Caki2 (cell line): ENCODE measurements at regions not wholly inside any gene's neighbourhood (a gene's known extent, or its start where the extent isn't known, plus 50 kb on each side); places are given as distances from the start of the nearest gene placed in this dataset.

Source experiments
- DNase-seq: peaks from one replicate; pipeline ENCODE4 v3.0.0-alpha.2; 2015; ENCODE audit warnings: low read depth
- in situ Hi-C: cut with HindIII; loops from 2 replicates; pipeline ENCODE4 v1.10.0; 2016; ENCODE audit warnings: low sequenced_read_pairs, low pct_unique_long_range_greater_than_20kb, mixed read lengths

DNA sequence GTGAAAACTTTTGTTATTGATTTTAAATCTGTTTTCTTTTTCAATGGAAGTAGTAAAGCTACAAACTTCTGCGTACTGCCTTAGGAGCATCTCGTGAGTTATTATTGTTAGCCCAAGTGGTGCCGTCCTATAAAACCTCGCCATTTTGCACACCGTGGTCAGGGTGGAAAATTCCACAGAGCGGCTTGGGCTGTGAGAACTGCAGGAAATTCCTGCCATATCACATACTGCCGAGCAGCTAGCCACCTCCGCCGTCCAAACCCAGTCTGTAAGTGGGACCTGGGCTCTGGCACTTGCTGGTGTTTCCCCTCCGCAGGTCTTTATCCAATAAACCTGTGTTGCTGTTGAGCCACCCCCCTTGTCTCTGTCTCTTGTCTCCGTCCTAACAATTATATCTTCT is 88.0 kb upstream of the POU2AF2 start:
- DNase-seq, result no peak

GRCh38 chr11:111155021-111155420 is 90.5 kb upstream of the POU2AF2 start:
- in situ Hi-C loops, result no loop called here

More for the DNA sequence above, 88.0 kb upstream of the POU2AF2 start:
- in situ Hi-C loops, result no loop called here

DNA sequence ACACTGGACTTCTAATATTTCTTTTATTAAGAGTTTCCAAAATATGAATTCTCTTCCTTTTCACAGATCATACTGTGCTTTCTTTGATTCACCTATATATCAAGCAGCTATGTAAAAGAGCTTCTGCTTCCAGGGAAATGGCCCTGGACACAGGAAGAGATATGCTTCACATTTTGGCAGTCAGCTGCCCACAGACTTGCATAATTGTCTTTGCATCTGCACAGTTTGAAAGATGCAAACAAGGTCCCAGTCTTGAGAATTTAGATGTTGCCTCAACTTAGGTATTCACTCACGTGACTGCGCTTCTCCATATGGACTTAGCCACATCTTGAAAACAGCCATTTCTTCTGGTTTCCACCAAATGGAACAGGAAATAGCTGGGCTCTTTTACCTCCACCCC is 92.3 kb upstream of the POU2AF2 start:
- in situ Hi-C loops, result no loop called here
- no peak for DNase-seq

More at GRCh38 chr11:111155021-111155420, 90.5 kb upstream of the POU2AF2 start:
- DNase-seq, result no peak

DNA sequence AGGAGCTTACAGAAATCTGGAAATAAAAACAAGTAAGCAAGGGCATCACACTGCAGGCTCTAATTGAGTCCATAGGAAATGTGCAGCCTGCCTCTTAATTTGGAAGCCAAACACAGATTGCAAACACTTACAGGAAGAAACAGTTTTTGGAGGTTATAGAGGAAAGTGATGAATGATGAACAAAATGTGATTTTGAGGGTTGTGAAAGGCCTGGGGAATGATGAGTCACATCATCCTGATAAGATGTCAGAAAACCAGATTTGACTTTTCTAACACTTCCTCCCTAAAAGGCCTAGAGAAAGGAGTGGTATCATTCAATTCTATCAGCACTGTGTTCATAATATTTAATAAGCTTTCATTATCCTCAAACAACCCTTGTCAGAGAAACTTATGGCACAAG is 96.6 kb upstream of the POU2AF2 start:
- in situ Hi-C loops, result no loop called here
- no peak for DNase-seq

DNA sequence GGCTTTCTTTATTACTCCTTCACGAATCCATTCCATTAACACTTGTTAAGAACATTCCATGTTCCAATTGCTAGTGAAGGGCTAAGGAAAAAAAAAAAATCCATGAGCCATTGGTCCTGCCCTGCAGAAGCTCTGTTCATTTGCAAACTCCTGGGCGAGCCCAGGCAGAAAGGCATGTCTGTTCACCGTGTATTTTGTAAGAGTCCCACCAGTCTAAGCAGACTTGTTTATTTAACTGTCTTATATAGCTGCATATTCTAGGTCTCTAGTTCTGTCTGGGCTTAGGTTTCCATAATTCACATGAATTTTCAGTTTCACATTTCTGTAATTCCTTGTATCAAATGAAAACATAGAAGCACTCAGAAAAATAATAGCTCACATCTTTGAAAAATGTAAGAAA is 97.4 kb upstream of the POU2AF2 start:
- in situ Hi-C loops, result no loop called here
- no peak for DNase-seq

GRCh38 chr11:111137846-111138245 is 107.7 kb upstream of the POU2AF2 start:
- in situ Hi-C loops, result no loop called here
- DNase-seq, result no peak

GRCh38 chr11:111135778-111136570 is 109.6 kb upstream of the POU2AF2 start:
- in situ Hi-C loops, result no loop called here
- no peak for DNase-seq

DNA sequence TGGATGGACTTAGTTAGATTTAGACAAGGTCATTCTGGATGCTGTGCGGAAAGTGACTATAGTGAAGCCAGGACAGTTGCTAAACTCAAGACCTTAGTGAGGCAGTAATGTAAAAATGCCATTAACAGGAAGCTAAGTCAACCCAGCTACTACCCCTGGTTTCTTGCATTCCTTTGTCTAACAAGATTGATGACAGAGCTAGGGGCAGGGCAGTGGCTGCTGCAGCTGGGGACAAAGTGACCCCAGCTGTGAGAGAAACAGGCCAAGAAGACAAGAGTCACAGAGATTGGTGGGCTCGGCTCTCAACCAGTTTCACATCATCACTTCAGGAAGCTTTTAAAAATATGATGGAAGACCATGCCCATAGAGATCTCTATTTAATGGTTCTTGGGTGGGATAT is 110.4 kb upstream of the POU2AF2 start:
- in situ Hi-C loops, result no loop called here
- DNase-seq, result no peak

- in situ Hi-C loops, result no loop called here
These were observed 117.3 kb upstream of the POU2AF2 start for GRCh38 chr11:111128076-111128870.

GRCh38 chr11:111124724-111125123 is 120.8 kb upstream of the POU2AF2 start:
- DNase-seq, result no peak
- in situ Hi-C loops, result no loop called here

More at GRCh38 chr11:111128076-111128870, 117.3 kb upstream of the POU2AF2 start:
- no peak for DNase-seq

DNA sequence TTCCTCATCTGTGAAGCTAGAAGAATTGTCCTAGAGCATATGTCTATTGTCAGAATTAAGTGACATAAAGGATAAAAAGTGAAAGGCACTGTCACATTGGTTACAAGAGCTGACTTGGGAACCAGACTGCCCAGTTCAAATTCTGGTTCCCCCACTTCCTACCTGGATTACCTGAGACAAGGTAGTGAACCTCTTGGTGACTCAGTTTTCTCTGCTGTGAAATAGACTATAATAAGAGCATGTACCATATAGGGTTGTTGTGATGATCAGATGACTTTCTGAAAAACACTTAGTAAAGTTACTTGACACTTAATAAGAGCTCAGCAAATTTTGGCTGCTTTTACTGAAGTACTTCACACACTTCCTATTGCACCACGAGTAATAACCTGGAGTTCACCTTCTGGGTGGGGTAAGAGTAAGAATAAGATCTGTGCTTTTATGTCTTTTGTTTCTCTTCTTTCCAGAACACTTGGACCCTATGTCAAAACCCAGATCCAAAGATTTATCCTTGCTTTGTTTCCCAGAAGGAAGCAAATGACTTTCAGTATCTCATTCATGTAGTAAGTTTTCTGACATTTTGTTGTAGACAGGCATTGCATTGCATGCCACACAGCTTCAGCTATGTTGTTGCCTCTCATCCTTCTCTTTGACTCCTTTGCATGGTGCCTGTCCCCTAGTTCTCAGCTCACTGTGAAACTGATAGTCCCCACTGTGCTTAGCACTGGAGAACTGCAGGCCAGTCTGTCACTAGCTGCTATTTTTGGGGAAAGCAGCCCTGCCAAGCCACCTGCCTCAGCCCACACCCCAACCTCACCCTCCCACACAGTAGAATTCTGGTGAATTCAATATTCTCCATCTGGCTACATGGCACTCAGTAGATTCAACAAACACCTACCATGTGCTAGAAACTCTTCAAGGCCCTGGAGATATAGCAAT is 121.8 kb upstream of the POU2AF2 start:
- DNase-seq, result no peak
- in situ Hi-C loops, result no loop called here

- DNase-seq, result no peak
- in situ Hi-C loops, result no loop called here
These were observed 124.7 kb upstream of the POU2AF2 start for GRCh38 chr11:111120696-111121302.

DNA sequence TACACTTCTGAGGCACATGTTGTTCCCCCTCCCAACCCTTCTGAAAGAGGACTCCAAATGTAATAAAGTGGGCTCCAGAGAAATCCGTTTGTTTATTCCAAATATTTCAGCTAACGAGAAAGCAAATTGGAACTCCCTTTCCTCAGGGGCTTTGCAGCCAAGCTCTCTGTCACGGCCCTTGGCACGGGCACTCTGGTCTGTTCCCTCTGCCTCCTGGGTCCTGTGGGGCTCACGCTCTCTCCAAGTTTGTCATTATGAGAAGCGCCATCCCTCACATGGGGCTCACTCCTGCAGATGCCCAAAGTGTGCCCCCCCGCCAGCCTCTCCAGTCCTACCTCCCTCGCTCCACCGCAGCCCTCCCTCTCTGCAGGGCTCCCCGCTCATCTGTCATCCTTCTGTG is 125.4 kb upstream of the POU2AF2 start:
- no peak for DNase-seq
- in situ Hi-C loops, result no loop called here

GRCh38 chr11:111119751-111120150 is 125.8 kb upstream of the POU2AF2 start:
- in situ Hi-C loops, result no loop called here
- no peak for DNase-seq

- in situ Hi-C loops, result no loop called here
- no peak for DNase-seq
These were observed 129.6 kb upstream of the POU2AF2 start for GRCh38 chr11:111115890-111116289.

DNA sequence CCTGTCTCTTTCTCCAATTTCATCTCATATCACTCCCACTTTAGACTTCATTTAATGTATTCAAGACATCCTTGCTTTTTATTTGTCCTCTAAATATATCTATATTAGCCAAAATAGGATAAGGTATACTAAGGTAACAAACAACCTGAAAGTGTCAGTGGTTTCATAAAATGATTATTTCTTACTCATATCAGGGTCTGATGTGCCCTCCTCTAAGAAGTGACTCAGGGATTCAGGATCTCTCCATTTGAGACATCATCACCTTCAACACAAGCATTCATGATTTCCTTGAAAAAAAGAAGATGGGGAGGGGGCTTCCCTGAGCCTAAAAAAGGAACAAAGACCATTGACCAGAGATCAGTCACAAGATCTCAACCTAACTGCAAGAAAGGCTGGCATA is 131.4 kb upstream of the POU2AF2 start:
- in situ Hi-C loops, result no loop called here
- DNase-seq, result no peak

GRCh38 chr11:111112614-111113013 is 132.9 kb upstream of the POU2AF2 start:
- in situ Hi-C loops, result no loop called here

DNA sequence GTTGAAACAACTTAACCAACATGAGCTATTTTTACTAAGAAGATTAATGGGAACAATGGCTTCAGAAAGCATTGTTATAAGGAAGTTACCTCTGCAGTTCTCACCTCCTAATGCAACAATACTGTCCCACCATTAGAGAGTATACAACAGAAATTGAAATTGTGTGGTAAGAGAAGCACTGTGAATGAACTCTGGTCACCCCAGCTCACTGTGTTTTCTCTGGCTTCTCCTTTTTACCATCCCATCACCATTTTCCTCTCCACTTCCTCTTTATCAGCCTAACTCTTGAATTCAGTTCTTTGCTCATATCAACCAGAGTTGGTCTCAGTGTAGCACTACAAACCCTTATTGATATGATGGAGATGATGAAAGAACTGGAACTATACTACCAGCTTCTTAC is 138.0 kb upstream of the POU2AF2 start:
- in situ Hi-C loops, result no loop called here

More at GRCh38 chr11:111112614-111113013, 132.9 kb upstream of the POU2AF2 start:
- DNase-seq, result no peak

More for the DNA sequence above, 138.0 kb upstream of the POU2AF2 start:
- DNase-seq, result no peak
